ENCODE measurements at regions not wholly inside any gene's neighbourhood (a gene's known extent, or its start where the extent isn't known, plus 50 kb on each side); places are given as distances from the start of the nearest gene placed in this dataset.

- H3K9me3 ChIP-seq: no peaks in the 10 kb centered on the region
- intact Hi-C loops (cut with DNase I): no loop called here
- no peak overlapping the region for H3K4me3 ChIP-seq
- no peaks in the 10 kb centered on the region for H3K36me3 ChIP-seq
- H3K4me1 ChIP-seq (ENCODE audit: insufficient read depth): no peaks in the 10 kb centered on the region
- H3K27me3 ChIP-seq: no peaks in the 10 kb centered on the region
- TF ChIP-seq POLR2A (IDR thresholded peaks at IDR 0.05): no peak
- TF ChIP-seq EP300 (IDR thresholded peaks at IDR 0.05): no peak
- no peak for TF ChIP-seq CTCF (IDR thresholded peaks at IDR 0.05)
- DNase-seq: no peak
- H3K27ac ChIP-seq: no peak overlapping the region
- WGBS, 3 donors: 26 to 30% (median 28%) methylated on average over 1 of the region's 1 CpG
Observed at GRCh38 chr5:114065912-114066311, 296.0 kb upstream of the KCNN2 start.

- Histone ChIP-seq H3K36me3 (no peaks in the 10 kb centered on the region), H3K27ac (no peak overlapping the region), H3K9me3 (no peaks in the 10 kb centered on the region), H3K4me3 (no peak overlapping the region), H3K4me1 (ENCODE audit: insufficient read depth) (no peaks in the 10 kb centered on the region), H3K27me3 (no peaks in the 10 kb centered on the region)
- intact Hi-C loops (cut with DNase I): no loop called here
- no peak for DNase-seq
- WGBS, 3 donors: 76 to 83% (median 80%) methylated on average over 7 of the region's 7 CpGs
- no peak for TF ChIP-seq EP300 (IDR thresholded peaks at IDR 0.05)
- no peak for TF ChIP-seq POLR2A (IDR thresholded peaks at IDR 0.05)
- no peak for TF ChIP-seq CTCF (IDR thresholded peaks at IDR 0.05)
Observed at GRCh38 chr5:114070093-114070722, 291.7 kb upstream of the KCNN2 start.

GRCh38 chr5:114089259-114089658 is 272.6 kb upstream of the KCNN2 start:
- Histone ChIP-seq H3K36me3 (no peaks in the 10 kb centered on the region), H3K27me3 (no peaks in the 10 kb centered on the region), H3K4me3 (no peak overlapping the region), H3K4me1 (ENCODE audit: insufficient read depth) (no peaks in the 10 kb centered on the region), H3K27ac (no peak overlapping the region), H3K9me3 (peaks cover 0 to 6% of the 10 kb centered on the region in 2 donors)
- intact Hi-C loops (cut with DNase I): no loop called here
- WGBS, 3 donors: 26 to 50% (median 28%) methylated on average over 4 of the region's 4 CpGs
- no peak for DNase-seq
- TF ChIP-seq POLR2A (IDR thresholded peaks at IDR 0.05): no peak
- no peak for TF ChIP-seq CTCF (IDR thresholded peaks at IDR 0.05)
- TF ChIP-seq EP300 (IDR thresholded peaks at IDR 0.05): no peak

GRCh38 chr5:114097570-114097969 is 264.3 kb upstream of the KCNN2 start:
- intact Hi-C loops (cut with DNase I): no loop called here
- no peak overlapping the region for H3K27ac ChIP-seq

More at GRCh38 chr5:114097570-114097969, 264.3 kb upstream of the KCNN2 start:
- H3K27me3 ChIP-seq: no peaks in the 10 kb centered on the region
- H3K4me1 ChIP-seq (ENCODE audit: insufficient read depth): no peaks in the 10 kb centered on the region
- WGBS, 3 donors: 70 to 80% (median 78%) methylated on average over 2 of the region's 2 CpGs
- no peaks in the 10 kb centered on the region for H3K36me3 ChIP-seq
- DNase-seq: no peak
- H3K4me3 ChIP-seq: no peak overlapping the region
- H3K9me3 ChIP-seq: peaks cover 0 to 1% of the 10 kb centered on the region in 2 donors
- TF ChIP-seq EP300 (IDR thresholded peaks at IDR 0.05) (no peak), CTCF (IDR thresholded peaks at IDR 0.05) (no peak), POLR2A (IDR thresholded peaks at IDR 0.05) (no peak)

All from ovary (tissue), 7 donors.